ENCODE measurements at regions not wholly inside any gene's neighbourhood (a gene's known extent, or its start where the extent isn't known, plus 50 kb on each side); places are given as distances from the start of the nearest gene placed in this dataset.

DNA sequence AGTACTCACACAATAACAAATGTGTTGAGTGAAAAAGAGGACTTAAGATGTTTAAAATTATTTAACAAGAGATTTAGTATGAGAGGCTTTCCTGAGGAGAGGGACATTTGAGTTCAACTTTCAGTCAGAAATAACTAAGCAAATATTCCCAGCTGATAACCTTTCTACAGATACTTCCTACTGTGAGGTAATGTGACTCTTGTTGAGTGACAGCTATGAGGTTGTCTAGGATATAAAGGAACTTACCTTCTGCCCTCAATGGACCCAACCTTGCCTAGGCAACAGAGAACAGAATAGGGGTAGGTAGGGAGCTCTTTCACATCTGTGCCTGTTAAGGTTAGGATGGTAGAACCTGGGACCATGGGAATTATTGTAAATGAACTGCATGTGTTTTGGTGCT is 54.7 kb downstream of the GLUD2 start:
- DNase-seq = no peak

DNA sequence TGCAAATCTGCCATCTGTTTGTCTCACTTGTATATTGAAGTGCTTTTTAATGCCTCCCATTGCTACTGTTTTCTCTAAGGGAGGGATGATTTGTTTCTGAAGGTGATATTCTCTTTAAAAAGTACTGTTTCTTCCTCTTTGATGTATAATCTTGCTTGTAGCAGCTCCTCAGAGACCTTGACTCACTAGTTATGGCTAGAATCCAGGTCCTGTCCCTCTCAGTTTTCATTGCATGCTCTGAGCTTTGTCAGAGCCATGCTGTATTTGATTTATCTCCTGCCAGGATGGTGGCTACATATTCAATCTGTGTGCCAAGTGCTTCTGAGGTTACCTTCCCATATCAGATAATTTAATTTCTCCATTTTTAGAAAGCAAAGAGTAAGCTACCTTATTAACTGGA is 56.0 kb downstream of the GLUD2 start:
- DNase-seq = no peak

DNA sequence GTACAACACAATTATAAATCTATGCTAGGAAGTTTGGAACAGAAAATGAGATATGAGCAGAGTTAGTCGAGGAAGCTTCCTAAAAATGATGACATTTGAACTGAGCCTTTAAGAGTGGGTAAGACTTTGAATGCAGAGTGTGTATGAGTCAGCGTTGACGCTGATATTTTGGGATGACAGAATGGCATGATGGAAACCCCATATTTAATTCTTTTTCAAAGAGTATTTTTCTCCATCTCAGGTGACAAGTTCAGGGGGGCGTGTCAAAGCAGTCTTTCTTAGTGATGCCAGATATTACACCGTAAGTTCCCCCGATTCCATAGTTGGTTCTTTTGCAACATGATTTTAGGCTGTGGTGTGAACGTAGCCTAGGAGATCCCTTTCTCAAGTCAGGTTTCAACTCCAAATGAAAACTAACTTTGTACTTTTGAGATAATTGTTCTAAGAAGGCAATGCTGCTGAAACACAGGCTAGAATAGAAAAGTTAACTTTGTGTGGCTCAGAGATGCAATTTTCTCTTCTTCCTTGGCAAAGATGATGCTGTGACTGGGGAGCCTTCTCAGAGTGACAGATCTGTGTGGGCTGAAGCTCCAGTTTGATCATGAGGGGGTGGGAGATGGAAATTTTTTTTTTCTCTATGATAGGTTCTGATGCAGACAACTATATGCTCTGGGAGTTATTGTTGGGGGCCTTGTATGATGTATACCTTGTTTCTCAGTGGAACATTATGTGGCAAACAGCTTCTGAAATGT is 59.2 kb downstream of the GLUD2 start:
- DNase-seq = no peak

DNA sequence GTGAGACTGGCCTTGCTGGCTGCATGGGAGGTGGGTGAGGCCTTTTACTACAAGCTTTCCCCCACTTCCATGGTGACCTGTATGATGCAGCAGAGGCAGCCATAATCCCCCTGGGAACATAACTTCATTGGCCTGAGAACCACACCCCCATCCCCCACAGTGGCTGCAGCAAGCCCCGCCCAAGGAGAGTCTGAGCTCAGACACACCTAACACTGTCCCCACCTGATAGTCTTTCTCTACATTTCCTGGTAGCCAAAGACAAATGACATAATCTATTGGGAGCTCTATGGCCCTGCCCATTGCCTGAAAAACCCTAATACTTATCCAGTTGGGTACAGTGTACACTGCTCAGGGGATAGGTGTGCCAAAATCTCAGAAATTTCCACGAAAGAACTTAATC is 62.6 kb downstream of the GLUD2 start:
- DNase-seq = no peak

DNA sequence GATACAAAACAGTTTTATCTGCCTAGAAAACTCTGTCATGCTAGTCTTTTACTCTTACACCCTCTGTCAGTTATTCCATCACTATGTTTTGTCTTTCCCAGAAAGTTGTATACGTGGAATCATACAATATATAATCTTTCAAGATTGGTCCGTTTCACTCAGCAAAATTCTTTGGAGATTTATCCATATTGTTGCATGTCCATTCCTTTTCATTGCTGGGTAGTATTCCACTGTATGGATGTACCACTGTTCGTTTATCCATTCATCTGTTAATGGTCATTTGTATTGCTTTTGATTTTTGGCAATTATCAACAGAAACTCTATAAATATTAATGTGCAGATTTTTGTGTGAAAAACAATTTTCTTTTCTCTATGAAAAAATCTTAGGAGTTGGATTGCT is 63.1 kb downstream of the GLUD2 start:
- DNase-seq = no peak

DNA sequence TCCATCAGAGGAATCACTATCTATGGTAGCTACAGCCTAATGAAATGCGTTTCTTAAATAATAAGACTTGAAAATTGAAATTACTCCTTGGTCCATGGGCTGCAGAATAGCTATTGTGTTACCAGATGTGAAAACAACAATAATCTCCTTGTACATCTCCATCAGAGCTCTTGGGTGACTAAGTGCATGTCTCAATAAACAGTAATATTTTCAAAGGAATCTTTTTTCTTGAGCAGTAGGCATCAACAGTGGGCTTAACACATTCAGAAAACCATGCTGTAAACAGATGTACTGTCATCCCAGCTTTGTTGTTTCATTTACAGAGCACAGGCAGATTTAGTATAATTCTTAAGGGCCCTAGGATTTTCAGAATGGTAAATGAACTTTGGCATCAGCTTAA is 67.3 kb downstream of the GLUD2 start:
- DNase-seq = no peak

DNA sequence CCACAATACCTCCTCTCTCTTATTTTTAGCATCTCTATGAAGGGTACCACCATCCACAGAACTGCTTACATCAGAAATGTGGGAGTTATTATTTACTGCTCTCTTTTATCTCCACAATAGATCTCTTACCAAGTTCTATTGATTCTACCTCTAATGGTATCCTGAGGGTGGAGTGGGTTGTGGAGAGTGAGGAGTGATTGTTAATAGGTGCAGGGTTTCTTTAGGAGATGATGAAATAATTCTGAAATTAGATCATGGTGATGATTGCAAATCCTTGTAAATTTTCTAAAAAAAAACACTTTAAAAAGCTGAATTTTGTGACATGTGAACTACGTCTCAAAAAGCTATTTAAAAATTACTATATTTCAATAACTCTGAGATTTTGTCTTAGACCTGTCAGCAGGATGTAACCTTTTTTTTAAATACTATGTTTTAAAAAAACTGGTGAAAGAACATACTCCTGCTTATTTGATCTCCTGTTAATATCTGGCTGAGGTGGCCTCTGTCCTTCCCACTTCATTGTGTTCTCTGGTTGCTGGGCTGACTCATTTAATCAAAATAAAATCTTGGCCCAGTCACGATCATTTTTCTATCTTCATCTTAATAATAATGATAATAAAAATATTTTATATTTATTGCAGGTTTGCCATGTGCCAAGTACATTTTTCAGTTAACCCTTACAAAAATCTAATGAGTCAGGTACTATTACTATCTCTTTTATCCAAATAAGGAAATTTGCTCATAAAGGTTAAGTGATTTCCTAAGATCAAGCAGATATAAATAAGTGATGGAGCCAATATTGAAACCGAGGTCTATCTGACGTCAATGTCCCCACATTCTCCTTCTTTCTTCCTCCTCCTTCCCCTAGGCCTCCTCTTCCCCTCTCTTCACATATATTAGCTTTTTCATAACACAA is 73.5 kb downstream of the GLUD2 start:
- no peak for DNase-seq

DNA sequence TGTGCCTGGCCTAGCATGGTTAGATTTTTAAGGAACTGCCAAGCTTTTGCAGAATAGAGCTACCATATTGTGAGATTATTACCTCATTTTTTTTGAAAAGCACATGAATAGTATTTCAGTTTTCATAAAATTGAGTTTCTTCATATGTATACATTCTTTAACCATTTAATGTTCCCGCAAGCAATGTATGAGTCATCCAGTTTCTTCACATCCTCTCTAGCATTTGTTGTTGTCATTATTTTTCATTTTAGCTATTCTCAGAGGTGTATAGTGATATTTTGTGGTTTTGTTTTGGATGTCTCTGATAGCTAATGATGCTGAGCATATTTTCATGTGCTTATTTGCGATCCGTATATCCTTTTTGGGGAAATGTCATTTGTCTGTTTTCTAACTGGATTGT is 74.9 kb downstream of the GLUD2 start:
- DNase-seq = no peak

DNA sequence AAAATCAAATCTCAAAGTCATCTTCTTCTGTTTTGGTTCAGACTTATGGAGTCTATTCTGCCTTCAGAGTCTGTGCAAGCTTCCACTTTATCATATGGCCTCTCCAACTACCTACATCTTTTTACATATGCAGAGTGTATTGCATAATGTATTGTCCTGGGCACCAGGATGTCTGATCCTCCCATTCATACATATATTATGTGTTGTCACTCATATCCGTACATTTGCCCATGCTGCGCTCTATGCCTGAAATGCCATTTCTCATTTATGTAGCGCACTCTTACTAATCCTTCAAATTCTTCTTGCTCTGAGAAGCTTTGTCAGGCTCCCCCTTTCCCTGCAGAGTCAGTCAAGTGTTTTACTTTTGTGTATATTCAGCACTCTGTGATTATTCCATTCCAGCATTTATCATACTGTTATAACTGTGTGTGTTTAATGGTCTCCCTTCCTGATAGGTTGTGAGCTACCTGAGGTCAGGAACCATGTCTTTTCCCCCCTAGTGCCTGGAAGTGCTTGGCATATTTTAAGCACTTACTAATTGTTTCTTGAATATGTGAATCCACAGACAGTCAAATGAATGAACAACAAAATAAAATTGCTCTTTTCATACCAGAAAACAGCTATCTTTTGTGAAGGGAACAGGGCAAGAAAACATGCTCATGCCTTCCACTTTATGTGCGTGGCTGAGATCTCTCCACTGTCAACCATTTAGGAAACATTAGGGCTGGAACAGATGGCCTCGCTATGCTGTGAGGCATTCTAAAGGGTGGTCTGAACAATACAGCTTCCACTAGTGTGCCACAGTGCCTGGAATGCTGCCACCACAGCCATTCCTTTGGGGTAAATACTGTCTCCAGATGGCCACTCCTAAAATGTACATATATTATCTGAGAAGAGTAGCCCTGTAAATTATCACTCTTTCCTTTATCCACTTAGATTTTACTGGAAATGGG is 81.8 kb downstream of the GLUD2 start:
- DNase-seq = no peak

DNA sequence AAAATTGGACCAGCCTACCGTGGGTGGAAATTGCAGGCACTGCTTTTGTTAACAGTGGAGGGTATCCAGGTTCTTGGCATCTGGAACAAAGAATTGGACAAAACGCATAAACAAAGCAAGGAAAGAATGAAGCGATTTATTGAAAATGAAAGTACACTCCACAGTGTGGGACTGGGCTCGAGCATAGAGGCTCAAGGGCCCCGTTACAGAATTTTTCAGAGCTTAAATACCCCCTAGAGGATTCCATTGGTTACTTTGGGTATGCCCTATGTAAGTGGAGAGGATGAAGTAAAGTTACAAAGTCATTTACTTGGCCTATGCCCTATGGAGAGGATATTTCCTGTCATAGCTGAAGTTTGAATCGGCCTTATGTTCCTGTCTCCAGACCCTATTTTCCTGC is 85.3 kb downstream of the GLUD2 start:
- no peak for DNase-seq

DNA sequence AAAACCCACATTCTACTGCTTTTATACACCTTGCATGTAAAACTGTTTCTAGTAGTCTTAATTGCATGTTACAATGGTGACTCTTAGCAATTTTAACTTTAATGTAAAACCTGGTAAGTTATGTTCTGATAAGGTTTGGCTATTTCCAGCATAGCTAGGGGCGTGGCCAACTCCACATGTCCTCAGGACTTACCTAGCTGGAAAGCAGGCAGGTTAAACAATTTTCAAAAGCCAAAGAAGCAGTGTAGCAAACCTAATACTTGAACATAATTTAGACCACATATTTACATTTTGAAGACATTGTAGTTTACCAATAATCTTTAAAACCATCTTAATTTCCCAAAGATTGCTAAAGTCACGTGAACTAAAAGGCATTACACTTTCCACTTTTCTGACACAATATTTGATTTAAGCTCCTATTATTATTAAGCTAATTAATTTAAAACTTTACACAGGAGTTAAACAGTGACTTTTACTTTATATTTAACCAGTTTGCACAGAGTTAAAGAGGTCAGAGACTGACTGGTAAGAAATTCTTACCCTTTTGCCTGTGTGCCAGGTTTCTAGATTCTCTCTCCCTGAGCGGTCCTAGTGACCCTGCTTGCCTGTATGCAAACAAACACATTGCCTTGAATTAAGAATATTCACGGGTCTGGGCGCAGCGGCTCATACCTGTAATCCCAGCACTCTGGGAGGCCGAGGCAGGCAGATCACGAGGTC is 88.2 kb downstream of the GLUD2 start:
- DNase-seq = no peak

DNA sequence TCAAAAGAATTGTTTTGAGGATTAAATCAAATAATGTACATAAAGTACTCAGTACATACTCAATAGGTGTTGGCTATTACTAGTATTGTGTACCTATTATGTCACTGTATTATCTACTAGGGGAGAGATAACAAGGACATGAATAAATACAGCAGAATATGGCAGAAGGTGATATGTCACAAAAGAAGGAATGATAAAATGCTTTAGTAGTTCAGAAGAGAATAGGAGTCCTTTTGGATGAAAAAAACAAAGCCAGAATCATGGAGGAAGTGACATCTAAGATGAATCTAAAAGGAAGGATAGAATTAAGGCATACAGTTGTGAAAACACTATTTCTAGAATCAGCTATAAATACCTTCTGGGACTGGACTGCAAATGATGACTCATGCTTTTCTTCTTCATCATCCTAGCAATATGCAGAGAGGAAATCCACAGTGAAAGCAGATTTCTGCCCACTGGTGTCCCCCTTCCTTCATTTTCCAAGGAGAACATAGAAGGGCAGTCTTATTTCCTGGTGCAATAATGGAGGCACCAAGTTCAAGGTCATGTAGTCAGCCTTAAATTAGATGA is 98.7 kb downstream of the GLUD2 start:
- no peak for DNase-seq

DNA sequence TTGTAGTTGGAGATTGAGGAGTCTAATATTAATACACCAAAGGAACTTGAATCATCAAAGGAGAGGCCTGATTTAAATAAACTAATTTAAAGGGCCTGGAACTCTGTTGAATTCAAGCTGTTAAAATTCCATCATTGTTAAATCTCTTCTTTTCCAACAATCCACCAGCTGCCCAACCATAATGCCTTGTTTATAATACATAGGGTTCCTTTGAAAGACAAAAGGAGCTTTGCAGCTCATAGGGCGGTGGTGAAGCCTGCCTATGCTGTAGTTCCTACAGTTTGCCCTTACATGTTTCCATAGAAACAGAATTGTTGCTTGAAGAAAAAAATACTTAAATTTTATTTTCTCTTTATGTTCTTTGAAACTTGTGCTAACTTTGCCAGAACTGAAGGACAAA is 102.8 kb downstream of the GLUD2 start:
- DNase-seq = no peak

DNA sequence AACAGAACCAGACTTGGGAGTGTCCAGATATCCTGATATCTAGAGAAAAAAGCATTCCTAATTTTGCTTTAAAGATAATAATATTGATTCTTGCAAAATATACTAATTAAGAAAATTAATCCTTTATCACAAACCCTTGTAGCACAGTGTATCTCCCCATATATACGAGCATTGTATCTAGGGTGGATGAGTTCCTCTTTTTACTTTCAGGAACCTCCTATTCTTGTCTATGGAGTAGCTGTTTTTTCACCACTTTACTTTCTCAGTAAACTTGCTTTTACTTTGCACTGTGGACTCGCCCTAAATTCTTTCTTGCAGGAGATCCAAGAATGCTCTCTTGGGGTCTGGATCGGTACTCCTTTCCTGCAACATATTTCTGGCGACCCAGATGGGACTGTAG is 103.9 kb downstream of the GLUD2 start:
- DNase-seq = no peak

DNA sequence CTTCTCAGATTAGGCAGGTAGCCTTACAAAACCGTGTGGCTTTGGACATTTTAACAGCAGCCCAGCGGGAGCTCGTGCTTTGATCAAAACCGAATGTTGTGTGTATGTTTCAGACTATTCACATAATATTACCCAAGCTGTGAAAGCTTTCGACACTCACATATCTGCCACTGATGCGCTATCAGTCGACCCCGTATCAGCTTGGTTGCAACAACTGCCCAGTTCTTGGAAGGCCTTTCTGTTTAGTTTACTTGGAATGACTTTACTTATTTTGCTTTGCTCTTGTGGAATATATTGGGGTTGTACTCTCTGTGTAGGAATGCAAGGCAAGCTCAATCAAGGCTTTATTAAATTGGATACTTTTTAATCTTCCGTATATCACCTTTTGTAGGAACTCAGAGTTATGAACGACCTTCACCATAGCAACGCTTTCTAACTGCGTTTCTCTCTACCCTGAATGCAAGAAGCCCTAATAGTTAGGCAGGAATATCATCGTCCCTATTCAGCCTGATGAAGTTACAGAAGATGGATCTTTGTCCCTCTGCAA is 107.5 kb downstream of the GLUD2 start:
- DNase-seq = no peak

DNA sequence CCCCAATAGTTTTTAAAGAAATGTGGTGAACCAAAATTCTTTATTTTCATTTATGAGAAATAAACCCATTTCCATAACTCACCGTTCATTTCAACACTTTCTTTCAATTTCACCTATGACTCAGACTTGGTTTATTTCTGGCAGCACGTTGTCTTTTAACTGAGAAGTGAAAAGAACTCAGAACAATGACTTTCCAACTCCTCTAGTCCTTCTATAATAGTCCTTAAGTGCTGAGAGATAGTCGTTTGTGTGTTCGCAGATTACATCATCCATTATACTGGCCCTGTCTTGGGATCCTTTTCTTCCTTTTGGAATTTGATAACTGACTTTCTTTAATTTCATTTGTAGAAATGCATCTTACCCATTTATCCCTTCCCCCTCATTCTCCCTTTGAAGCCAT is 113.6 kb downstream of the GLUD2 start:
- no peak for DNase-seq

DNA sequence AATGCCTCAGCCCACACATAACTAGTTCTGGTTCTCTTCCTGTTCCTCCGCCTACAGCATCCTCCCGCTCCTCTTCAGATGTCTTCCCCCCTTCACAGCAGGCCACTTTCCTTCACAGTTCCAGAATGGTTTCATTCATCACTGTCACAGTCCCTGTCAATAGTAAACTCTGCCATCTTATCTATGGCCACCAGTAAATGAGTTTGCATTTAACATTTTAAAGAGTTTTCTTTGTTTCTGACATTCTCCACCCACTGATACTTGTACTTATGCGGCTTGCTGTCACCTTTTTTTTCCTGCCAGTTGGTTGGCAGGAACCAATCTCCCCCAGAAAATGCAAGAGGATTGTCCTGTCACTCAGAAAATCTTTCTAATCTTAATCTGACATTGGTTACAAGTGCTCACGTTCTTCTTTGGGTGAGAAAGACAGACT is 114.1 kb downstream of the GLUD2 start:
- DNase-seq = no peak

DNA sequence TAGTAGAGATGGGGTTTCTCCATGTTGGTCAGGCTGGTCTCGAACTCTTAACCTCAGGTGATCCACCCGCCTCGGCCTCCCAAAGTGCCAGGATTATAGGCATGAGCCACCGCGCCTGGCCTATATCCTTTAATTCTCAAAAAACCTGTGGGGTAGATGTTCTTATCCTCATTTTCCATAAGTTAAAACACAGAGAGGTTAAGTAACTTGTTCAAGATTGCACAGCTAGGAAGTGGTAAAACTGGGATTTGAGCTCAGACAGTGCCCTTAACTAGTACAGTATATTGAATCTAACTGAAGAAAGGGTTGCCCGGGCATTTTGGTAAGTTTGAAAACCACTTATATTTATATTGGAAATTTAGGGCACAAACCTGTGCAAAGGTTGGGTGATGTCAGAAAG is 116.0 kb downstream of the GLUD2 start:
- no peak for DNase-seq

DNA sequence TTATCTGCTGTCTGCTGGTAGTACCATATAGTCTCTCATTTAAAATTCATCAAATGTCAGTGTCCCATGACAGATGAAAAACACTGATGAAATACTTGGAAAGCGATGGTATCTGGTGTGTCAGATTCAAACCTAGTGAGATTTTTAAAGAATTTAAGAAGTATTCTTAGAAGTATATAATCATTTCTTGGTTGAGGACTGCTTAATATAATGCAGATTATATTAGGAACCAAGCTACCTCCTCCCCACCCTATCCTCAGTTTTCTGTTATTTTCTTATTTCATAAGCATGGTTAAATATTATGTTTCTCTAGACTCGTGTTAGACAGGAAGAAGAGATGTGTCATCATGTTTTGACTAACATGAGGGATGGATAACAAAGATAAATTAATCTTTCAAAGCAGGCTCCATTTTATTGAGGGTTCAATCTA is 118.5 kb downstream of the GLUD2 start:
- no peak for DNase-seq

DNA sequence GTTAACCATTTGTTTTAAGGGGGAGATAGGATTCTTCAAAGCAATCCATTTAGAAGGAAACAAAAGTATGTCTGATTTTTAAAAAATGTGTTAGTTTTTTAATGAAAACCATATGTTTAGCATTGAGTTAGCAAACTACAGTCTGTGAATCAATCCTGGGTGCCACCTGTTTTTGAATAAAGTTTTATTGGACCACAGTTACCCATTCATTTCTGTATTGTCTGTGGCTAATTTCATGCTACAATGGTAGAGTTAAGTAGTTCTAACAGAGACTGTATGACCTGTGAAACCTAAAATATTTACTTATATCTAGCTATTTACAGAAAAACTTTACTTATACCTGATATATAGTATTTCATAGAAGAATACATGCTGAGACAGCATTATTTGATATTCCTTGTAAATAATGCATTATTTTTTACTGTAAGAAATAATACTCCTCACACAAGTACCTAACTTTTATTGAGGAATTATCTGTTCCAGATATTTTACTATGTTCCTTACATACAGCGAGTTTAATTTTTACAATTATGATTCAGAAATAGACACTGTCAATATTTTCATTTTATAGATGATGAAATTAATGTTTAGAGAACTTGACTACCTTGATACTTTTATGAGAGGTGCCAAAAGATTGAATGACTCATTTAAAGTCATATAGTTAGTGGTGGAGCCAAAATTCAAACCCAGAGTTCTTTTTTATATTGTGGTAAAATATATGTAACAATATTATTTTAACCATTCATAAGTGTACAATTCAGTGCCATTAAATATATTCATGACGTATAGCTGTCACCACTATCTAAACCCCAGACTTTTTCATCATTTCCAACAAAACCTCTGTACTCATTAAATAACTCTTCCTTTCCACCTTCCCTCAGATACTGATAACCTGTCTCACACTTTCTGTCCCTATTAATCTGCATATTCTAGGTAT is 122.0 kb downstream of the GLUD2 start:
- DNase-seq = no peak

DNA sequence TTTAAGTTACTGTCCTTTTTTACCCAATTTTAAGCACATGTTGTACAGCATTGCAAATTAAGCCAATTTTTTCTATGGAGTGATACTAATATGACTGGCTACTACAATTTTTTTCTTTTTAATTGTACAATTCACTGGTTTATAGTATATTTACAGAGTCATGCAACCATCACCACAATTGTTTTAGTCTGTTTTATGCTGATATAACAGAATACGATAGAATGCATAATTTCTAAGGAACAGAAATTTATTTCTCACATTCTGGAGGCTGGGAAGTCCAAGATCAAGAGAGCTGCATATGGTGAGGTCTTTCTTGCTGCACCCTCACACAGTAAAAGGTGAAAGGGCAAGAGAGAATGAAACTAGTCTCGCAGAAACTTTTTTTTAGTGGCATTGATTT is 125.3 kb downstream of the GLUD2 start:
- no peak for DNase-seq
